ENCODE measurements at regions not wholly inside any gene's neighbourhood (a gene's known extent, or its start where the extent isn't known, plus 50 kb on each side); places are given as distances from the start of the nearest gene placed in this dataset.
"Not testable (repeated sequence)": the region's sequence is repeated elsewhere in the genome, so short reads cannot be mapped to it uniquely, and the experiment has no call there.

DNA sequence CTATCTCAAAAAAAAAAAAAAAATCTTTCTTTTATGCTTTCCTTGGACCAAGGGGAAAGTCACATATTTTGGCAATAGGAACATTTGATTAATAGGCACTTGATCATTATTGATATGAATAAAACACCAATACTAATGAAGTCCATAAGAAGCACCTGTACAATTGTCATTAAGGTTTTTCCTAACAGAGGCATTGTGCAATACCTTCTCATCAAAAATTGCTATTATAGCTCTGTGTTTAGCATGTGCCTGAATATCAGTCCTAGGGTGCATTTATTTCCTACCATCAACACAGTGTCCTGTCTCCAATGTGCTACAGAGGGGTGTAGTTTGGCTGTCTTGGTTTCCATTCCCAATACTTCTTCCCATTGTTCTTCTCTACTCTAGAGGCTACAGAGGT, 483.8 kb upstream of the SPRED2 start:
- Histone ChIP-seq H3K27me3 (no peaks in the 10 kb centered on the region), H3K4me3 (no peak overlapping the region), H3K36me3 (no peaks in the 10 kb centered on the region), H3K4me1 (no peaks in the 10 kb centered on the region), H3K9me3 (no peaks in the 10 kb centered on the region), H3K27ac (no peak overlapping the region)
- intact Hi-C loops (cut with DNase I) = no loop called here
- DNase-seq (ENCODE audit: low spot score in 2 of 2) = no peak
- TF ChIP-seq, protein P1, sequence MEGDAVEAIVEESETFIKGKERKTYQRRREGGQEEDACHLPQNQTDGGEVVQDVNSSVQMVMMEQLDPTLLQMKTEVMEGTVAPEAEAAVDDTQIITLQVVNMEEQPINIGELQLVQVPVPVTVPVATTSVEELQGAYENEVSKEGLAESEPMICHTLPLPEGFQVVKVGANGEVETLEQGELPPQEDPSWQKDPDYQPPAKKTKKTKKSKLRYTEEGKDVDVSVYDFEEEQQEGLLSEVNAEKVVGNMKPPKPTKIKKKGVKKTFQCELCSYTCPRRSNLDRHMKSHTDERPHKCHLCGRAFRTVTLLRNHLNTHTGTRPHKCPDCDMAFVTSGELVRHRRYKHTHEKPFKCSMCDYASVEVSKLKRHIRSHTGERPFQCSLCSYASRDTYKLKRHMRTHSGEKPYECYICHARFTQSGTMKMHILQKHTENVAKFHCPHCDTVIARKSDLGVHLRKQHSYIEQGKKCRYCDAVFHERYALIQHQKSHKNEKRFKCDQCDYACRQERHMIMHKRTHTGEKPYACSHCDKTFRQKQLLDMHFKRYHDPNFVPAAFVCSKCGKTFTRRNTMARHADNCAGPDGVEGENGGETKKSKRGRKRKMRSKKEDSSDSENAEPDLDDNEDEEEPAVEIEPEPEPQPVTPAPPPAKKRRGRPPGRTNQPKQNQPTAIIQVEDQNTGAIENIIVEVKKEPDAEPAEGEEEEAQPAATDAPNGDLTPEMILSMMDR (IDR thresholded peaks at IDR 0.05) = no peak

DNA sequence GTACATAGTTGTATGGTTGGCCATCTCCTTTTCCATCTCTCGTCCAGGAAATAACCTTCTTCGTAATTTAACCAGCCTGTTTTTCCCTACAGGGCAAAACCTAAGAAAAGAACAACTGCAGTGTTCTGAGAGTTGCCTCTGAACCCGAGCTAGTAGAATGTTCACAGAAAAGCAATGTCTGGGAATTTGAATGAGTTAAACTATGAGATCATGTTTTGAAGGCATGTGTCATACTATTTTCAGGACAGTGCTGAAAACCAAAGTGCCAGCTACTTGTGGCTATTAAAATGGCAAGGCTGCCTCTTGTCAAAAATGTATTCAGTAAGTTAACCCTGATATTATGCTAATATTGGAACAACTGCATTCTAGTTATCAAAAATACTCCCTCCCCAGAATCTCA, 482.9 kb upstream of the SPRED2 start:
- DNase-seq (ENCODE audit: low spot score in 2 of 2) = no peak
- no peaks in the 10 kb centered on the region for H3K27me3 ChIP-seq
- no peaks in the 10 kb centered on the region for H3K4me1 ChIP-seq
- TF ChIP-seq, protein P1 (IDR thresholded peaks at IDR 0.05) = no peak
- no peak overlapping the region for H3K4me3 ChIP-seq
- no peak overlapping the region for H3K27ac ChIP-seq
- no peaks in the 10 kb centered on the region for H3K9me3 ChIP-seq
- intact Hi-C loops (cut with DNase I) = no loop called here
- H3K36me3 ChIP-seq = no peaks in the 10 kb centered on the region

DNA sequence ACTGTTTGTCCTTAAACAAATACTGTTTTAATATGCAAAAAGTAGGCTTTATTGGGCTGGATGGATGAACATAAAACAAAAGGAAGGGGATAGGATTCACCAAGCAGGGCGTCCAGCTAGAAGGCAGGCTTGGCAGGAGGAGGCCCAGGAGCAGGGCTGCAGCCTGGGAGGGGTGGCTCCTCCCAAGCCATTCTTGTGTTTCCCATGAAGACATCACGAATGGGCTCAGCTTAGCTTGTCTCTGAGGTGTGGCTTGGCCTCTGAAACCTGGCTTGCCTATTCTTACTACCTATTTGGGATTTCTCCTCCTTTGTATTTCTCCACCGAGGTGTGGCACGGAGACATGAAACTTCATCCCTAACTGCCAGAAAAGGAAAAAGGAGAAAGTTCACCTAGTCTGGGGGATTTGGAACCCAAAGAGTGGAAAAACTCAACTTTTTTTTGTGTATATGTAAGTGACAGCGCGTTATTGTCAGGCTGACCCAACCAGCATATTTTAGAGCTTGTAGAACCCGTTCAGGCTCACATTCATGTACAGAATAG, 481.9 kb upstream of the SPRED2 start:
- no peaks in the 10 kb centered on the region for H3K4me1 ChIP-seq
- no peaks in the 10 kb centered on the region for H3K27me3 ChIP-seq
- no peaks in the 10 kb centered on the region for H3K36me3 ChIP-seq
- H3K9me3 ChIP-seq = no peaks in the 10 kb centered on the region
- TF ChIP-seq, protein P1 (IDR thresholded peaks at IDR 0.05) = no peak
- DNase-seq (ENCODE audit: low spot score in 2 of 2) = no peak
- intact Hi-C loops (cut with DNase I) = no loop called here
- H3K4me3 ChIP-seq = no peak overlapping the region
- no peak overlapping the region for H3K27ac ChIP-seq

DNA sequence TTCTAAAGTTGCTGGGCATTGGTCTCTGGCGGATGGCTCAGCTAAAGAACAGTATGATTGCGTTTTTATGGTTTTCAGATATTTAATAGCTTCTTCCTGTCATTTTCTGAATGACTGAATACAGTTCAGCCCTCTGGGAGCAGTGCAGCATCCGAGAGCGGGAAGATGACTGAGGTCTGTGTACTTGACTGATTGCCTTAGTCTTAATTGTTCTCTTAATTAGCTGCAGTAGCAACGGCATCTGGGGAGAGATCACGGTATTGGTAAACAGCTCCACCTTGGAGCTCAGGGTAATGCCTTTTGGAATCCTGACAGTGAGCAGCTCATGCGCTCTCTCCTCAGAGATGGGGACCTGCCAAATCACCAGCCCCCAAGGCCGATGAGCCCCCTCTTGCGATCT, 481.4 kb upstream of the SPRED2 start:
- DNase-seq (ENCODE audit: low spot score in 2 of 2) = no peak
- Histone ChIP-seq H3K36me3 (no peaks in the 10 kb centered on the region), H3K9me3 (no peaks in the 10 kb centered on the region), H3K27me3 (no peaks in the 10 kb centered on the region), H3K4me3 (no peak overlapping the region), H3K27ac (no peak overlapping the region), H3K4me1 (no peaks in the 10 kb centered on the region)
- TF ChIP-seq, protein P1 (IDR thresholded peaks at IDR 0.05) = no peak
- intact Hi-C loops (cut with DNase I) = no loop called here

DNA sequence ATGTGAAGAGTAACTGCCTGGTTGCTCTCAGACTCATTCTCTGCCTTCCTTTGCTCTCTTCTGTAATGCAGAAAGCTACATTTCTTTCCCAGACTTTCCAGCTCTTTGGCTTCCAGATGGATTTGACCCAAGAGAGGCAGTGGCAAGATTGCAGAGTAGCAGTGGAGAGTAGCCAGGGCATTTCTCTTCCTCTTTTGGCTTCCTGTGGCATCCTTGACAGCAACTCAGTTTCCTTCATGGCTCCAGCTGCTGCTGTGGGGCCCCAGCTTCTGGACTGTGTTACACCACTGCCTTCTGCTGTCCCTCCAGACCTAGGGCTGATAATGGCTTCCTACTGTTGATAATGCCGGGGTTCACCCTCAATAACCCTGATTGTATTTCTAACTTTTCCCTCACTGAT, 469.4 kb upstream of the SPRED2 start:
- no peak for DNase-seq (ENCODE audit: low spot score in 2 of 2)
- no peak overlapping the region for H3K4me3 ChIP-seq
- H3K36me3 ChIP-seq = no peaks in the 10 kb centered on the region
- H3K27ac ChIP-seq = no peak overlapping the region
- intact Hi-C loops (cut with DNase I) = no loop called here
- H3K27me3 ChIP-seq = no peaks in the 10 kb centered on the region
- TF ChIP-seq, protein P1 (IDR thresholded peaks at IDR 0.05) = no peak
- H3K4me1 ChIP-seq = no peaks in the 10 kb centered on the region
- H3K9me3 ChIP-seq = no peaks in the 10 kb centered on the region

DNA sequence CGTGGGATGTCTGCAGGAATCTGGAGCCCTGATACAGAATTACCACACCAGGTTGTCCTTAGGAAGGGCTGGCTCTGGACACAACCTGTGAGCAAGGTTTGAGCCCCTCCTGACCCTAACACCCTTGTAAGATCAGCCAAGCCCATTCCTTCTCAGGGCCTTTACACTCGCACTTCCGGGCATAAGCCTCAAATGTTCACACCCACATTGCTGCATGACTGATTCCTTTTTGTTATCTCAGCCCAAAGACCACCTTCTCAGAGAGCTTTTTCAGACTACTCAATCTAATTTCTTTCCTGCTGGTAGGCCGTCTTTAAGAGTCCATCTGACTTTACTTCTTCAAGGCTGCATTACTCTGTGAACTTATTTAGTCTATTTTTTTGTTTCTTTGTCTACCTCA, 464.0 kb upstream of the SPRED2 start:
- TF ChIP-seq, protein P1 (IDR thresholded peaks at IDR 0.05) = no peak
- no peaks in the 10 kb centered on the region for H3K36me3 ChIP-seq
- H3K27ac ChIP-seq = no peak overlapping the region
- H3K9me3 ChIP-seq = no peaks in the 10 kb centered on the region
- intact Hi-C loops (cut with DNase I) = no loop called here
- H3K4me3 ChIP-seq = no peak overlapping the region
- no peaks in the 10 kb centered on the region for H3K27me3 ChIP-seq
- DNase-seq (ENCODE audit: low spot score in 2 of 2) = no peak
- H3K4me1 ChIP-seq = no peaks in the 10 kb centered on the region

DNA sequence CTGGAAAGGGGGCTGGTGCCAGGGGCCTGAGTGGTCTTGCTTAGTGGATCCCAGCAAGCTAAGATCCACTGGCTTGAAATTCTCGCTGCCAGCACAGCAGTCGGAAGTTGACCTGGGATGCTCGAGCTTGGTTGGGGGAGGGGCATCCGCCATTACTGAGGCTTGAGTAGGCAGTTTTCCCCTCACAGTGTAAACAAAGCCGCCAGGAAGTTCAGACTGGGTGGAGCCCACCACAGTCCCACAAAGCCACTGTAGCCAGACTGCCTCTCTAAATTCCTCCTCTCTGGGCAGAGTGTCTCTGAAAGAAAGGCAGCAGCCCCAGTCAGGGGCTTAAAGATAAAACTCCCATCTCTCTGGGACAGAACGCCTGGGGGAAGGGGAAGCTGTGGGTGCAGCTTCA, 457.7 kb upstream of the SPRED2 start:
- intact Hi-C loops (cut with DNase I); H3K4me3 ChIP-seq; DNase-seq (ENCODE audit: low spot score in 2 of 2); H3K4me1 ChIP-seq; H3K36me3 ChIP-seq; H3K27ac ChIP-seq; H3K9me3 ChIP-seq; H3K27me3 ChIP-seq: not testable (repeated sequence)

Measured in ascending aorta (tissue), 2 donors.